Lower leg skin (tissue), 4 donors: ENCODE measurements at regions not wholly inside any gene's neighbourhood (a gene's known extent, or its start where the extent isn't known, plus 50 kb on each side); places are given as distances from the start of the nearest gene placed in this dataset.

Experiments used
- DNase-seq, 2 donors: peaks; one replicate each; pipeline ENCODE4 v3.0.0-alpha.2; 2019; ENCODE audit warnings: low spot score in 2 of 2
- H3K4me3 ChIP-seq: fragments of 200-600 bp; sonication (generic); 2 replicates; pipeline ENCODE4 v1.5.1; 2017; ENCODE audit warnings: mild to moderate bottlenecking, low read depth; ENCODE audit not compliant: poor library complexity, severe bottlenecking
- CTCF ChIP-seq, 3 donors: fragments of 450-650 bp; IDR thresholded peaks; one replicate each; pipeline ENCODE4 v1.5.1; 2016; ENCODE audit warnings: antibody characterized with exemption in 3 of 3, mild to moderate bottlenecking in 3 of 3, moderate library complexity in 2 of 3
- POLR2A ChIP-seq, 2 donors: fragments of 450-650 bp; IDR thresholded peaks; one replicate each; pipeline ENCODE4 v1.6.1; 2016 to 2017; ENCODE audit warnings: antibody characterized with exemption in 2 of 2, mild to moderate bottlenecking in 1 of 2, moderate library complexity in 1 of 2
- WGBS, 2 donors: methylation state at CpG; one replicate each; pipeline ENCODE4 v1.1.5; 2018; 5-methylcytosine and 5-hydroxymethylcytosine counted together
- intact Hi-C: fragments of 100-400 bp; cut with DNase I; formaldehyde crosslinking; loops from one replicate; pipeline ENCODE4 v1.15.0; 2023; ENCODE audit warnings: low total_unique reads

- TF ChIP-seq CTCF (IDR thresholded peaks at IDR 0.05) = no peak
- WGBS, 2 donors = 83 to 89% methylated on average over 6 to 7 of the region's 7 CpGs
- DNase-seq = no peak
- no peak overlapping the region for H3K4me3 ChIP-seq
- intact Hi-C loops = no loop called here
Measured at GRCh38 chr4:32318926-32319325, 1598.8 kb downstream of the PCDH7 start.

- 68 to 70% methylated on average over 3 of the region's 3 CpGs for WGBS, 2 donors
- no peak for DNase-seq
- no peak for TF ChIP-seq CTCF (IDR thresholded peaks at IDR 0.05)
- no peak for TF ChIP-seq POLR2A (IDR thresholded peaks at IDR 0.05)
- intact Hi-C loops = no loop called here
- H3K4me3 ChIP-seq = no peak overlapping the region
Measured at GRCh38 chr4:32321421-32321820, 1601.3 kb downstream of the PCDH7 start.

- intact Hi-C loops = no loop called here
- 90 to 93% methylated on average over 1 of the region's 1 CpG for whole genome bisulfite sequencing, 2 donors
- no peak overlapping the region for H3K4me3 ChIP-seq
- no peak for DNase-seq
- TF ChIP-seq CTCF (IDR thresholded peaks at IDR 0.05) (no peak), POLR2A (IDR thresholded peaks at IDR 0.05) (no peak)
Measured at GRCh38 chr4:32334759-32335158, 1614.6 kb downstream of the PCDH7 start.

- intact Hi-C loops = no loop called here
- no peak overlapping the region for H3K4me3 ChIP-seq
- 96 to 98% methylated on average over 2 of the region's 2 CpGs for WGBS, 2 donors
- DNase-seq = no peak
- TF ChIP-seq POLR2A (IDR thresholded peaks at IDR 0.05) (no peak), CTCF (IDR thresholded peaks at IDR 0.05) (no peak)
Measured at GRCh38 chr4:32337403-32337802, 1617.2 kb downstream of the PCDH7 start.

GRCh38 chr4:32340591-32340990 lies 1620.4 kb downstream of the PCDH7 start:
- intact Hi-C loops = no loop called here
- TF ChIP-seq POLR2A (IDR thresholded peaks at IDR 0.05) (no peak), CTCF (IDR thresholded peaks at IDR 0.05) (no peak)
- no peak for DNase-seq

GRCh38 chr4:32341342-32341741 lies 1621.2 kb downstream of the PCDH7 start:
- WGBS, 2 donors = 84 to 86% methylated on average over 1 of the region's 1 CpG
- TF ChIP-seq CTCF (IDR thresholded peaks at IDR 0.05) (no peak), POLR2A (IDR thresholded peaks at IDR 0.05) (no peak)
- DNase-seq = no peak
- intact Hi-C loops = no loop called here
- no peak overlapping the region for H3K4me3 ChIP-seq

More at GRCh38 chr4:32340591-32340990, 1620.4 kb downstream of the PCDH7 start:
- H3K4me3 ChIP-seq = no peak overlapping the region
